ENCODE measurements at regions not wholly inside any gene's neighbourhood (a gene's known extent, or its start where the extent isn't known, plus 50 kb on each side); places are given as distances from the start of the nearest gene placed in this dataset.

DNA sequence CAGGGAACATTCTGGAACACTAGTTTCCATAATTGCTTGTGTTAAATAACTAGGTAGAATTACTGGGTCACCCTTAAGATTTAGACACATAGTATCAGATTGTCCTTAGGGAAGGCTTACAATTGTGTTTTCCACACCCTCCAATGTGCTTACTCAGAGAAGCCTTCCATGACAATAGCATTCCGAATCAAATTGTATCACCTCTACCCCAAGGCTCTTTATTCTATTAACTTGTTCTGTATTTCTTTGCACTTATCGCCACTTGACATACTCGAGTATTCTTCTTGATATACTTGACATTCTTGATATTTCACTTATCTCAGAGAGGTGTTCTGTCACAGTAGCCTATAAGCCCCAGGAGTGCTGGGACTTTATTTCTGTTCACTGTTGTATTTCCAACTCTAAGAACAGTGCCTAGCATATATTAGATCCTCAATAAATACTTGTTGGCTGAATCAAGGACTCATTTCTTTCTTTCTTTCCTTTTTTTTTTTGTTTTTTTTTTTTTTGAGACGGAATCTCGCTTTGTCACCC lies 238.9 kb upstream of the PDZRN3 start:
- Mint-ChIP-seq H3K36me3 (no peaks in the 10 kb centered on the region), H3K27me3 (no peaks in the 10 kb centered on the region), H3K27ac (no peak overlapping the region), H3K4me3 (no peak overlapping the region), H3K4me1 (no peaks in the 10 kb centered on the region), H3K9me3 (peaks cover 0 to 7% (median 4%) of the 10 kb centered on the region in 11 donors)
- POLR2A ChIA-PET, result no interaction called here
- Histone ChIP-seq H3K36me3 (ENCODE audit: control insufficient read depth in 2 of 3, insufficient read depth in 3 of 3, low read length in 3 of 3) (no peaks in the 10 kb centered on the region), H3K4me3 (ENCODE audit: low read length) (no peak overlapping the region), H3K9me3 (ENCODE audit: control insufficient read depth in 2 of 3, low read length in 3 of 3) (no peaks in the 10 kb centered on the region), H3K27ac (ENCODE audit: low read depth, low read length) (no peak overlapping the region), H3K4me1 (ENCODE audit: control insufficient read depth in 2 of 2, insufficient read depth in 2 of 2, low read length in 2 of 2) (no peaks in the 10 kb centered on the region), H3K27me3 (ENCODE audit: control insufficient read depth in 2 of 2, insufficient read depth in 2 of 2, low read length in 2 of 2) (no peaks in the 10 kb centered on the region)
- ATAC-seq (no peak), DNase-seq (no peak)
- intact Hi-C loops (cut with micrococcal nuclease), result no loop called here
- CTCF ChIA-PET, result no interaction called here

DNA sequence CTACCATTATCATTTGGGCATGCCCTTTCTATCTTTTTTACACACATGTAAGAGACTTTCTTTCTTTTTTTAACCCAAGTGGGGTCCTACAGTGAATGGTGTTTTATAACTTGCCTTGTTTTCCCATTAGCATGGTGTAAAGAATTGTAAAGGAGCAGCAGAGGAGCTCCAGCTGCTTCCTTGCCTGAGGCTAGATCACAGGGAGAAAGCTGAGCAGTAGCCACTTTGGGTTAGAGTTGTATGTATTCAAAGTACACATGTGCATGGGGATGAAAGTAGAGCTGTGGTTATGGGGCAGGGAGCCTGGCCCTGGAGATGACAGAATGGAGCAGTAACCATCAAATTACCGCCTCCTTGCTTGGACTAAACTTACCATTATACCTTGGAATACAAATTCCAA lies 231.1 kb upstream of the PDZRN3 start:
- H3K4me3 Mint-ChIP-seq, result no peak overlapping the region
- ChIA-PET CTCF (no interaction called here), POLR2A (no interaction called here)
- no peaks in the 10 kb centered on the region for H3K27me3 Mint-ChIP-seq
- H3K9me3 ChIP-seq (ENCODE audit: control insufficient read depth in 2 of 3, low read length in 3 of 3), result no peaks in the 10 kb centered on the region
- DNase-seq (no peak), ATAC-seq (no peak)
- H3K36me3 ChIP-seq (ENCODE audit: control insufficient read depth in 2 of 3, insufficient read depth in 3 of 3, low read length in 3 of 3), result no peaks in the 10 kb centered on the region
- no peaks in the 10 kb centered on the region for H3K36me3 Mint-ChIP-seq
- peaks cover 0 to 11% (median 4%) of the 10 kb centered on the region in 11 donors for H3K9me3 Mint-ChIP-seq
- H3K27me3 ChIP-seq (ENCODE audit: control insufficient read depth in 2 of 2, insufficient read depth in 2 of 2, low read length in 2 of 2), result no peaks in the 10 kb centered on the region
- no peaks in the 10 kb centered on the region for H3K4me1 ChIP-seq (ENCODE audit: control insufficient read depth in 2 of 2, insufficient read depth in 2 of 2, low read length in 2 of 2)
- H3K4me3 ChIP-seq (ENCODE audit: low read length), result no peak overlapping the region
- H3K4me1 Mint-ChIP-seq, result no peaks in the 10 kb centered on the region
- no peak overlapping the region for H3K27ac ChIP-seq (ENCODE audit: low read depth, low read length)
- intact Hi-C loops (cut with micrococcal nuclease), result no loop called here
- no peak overlapping the region for H3K27ac Mint-ChIP-seq

DNA sequence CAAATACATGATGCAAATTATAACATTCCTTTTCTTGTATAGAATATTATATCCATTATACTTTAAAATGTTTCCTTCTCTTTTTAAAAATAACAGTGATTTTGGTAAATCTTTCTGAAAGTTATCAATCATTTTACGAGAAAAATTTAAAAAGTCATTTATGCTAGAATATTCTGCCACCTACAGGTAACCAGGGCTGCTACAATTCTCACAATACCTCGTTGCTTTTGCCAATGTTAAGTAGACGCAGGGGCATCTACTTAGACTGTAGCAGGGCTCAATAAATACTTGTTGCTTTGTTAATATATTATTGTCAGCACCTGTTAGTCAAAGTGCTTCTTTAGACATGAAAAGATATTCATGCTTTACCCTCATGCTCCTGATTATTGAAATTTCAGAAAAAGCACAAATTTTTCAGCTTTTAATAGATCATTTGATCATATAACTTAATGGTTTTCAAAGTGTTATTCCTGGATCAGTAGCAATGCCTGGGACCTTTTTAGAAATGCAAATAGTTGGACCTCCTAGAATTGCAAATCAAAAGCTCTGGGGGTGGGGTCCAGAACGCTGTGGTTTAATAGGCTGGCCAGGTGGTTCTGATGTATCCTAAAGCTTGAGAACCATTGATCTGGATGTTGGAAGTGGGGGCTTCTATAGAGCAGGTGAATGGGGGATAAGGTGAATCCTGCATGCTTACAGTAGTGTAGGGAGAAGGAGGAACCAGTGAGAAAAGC lies 223.6 kb upstream of the PDZRN3 start:
- no peaks in the 10 kb centered on the region for H3K4me1 Mint-ChIP-seq
- peaks cover 0 to 4% (median 0%) of the 10 kb centered on the region in 5 donors for H3K36me3 Mint-ChIP-seq
- no peak for ATAC-seq
- no peak overlapping the region for H3K27ac ChIP-seq (ENCODE audit: low read depth, low read length)
- intact Hi-C loops (cut with micrococcal nuclease), result no loop called here
- POLR2A ChIA-PET, result no interaction called here
- H3K27me3 ChIP-seq (ENCODE audit: control insufficient read depth in 2 of 2, insufficient read depth in 2 of 2, low read length in 2 of 2), result no peaks in the 10 kb centered on the region
- no peak overlapping the region for H3K4me3 ChIP-seq (ENCODE audit: low read length)
- no peak for DNase-seq
- H3K9me3 ChIP-seq (ENCODE audit: control insufficient read depth in 2 of 3, low read length in 3 of 3), result no peaks in the 10 kb centered on the region
- CTCF ChIA-PET, result no interaction called here
- no peaks in the 10 kb centered on the region for H3K27me3 Mint-ChIP-seq
- H3K36me3 ChIP-seq (ENCODE audit: control insufficient read depth in 2 of 3, insufficient read depth in 3 of 3, low read length in 3 of 3), result no peaks in the 10 kb centered on the region
- no peak overlapping the region for H3K27ac Mint-ChIP-seq
- no peaks in the 10 kb centered on the region for H3K4me1 ChIP-seq (ENCODE audit: control insufficient read depth in 2 of 2, insufficient read depth in 2 of 2, low read length in 2 of 2)
- peaks cover 0 to 24% (median 5%) of the 10 kb centered on the region in 11 donors for H3K9me3 Mint-ChIP-seq
- H3K4me3 Mint-ChIP-seq, result no peak overlapping the region

DNA sequence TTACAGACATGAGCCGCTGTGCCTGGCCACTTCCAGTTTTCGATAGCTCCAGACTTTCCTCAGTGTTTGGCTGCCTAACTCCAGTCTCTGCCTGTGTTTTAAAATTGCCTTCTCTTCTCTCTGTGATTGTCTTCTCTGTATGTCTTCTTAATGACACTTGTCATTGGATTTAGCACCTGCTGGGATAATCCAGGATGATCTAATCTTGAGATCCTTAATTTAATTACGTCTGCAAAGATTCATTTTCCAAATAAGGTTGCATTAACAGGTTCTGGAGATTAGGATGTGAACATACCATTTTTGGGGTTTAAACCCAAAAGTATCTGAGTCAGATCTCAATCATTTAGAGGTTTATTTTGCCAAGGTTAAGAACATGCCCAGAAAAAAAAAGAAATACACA lies 222.2 kb upstream of the PDZRN3 start:
- no peak for DNase-seq
- Histone ChIP-seq H3K27me3 (ENCODE audit: control insufficient read depth in 2 of 2, insufficient read depth in 2 of 2, low read length in 2 of 2) (no peaks in the 10 kb centered on the region), H3K4me3 (ENCODE audit: low read length) (no peak overlapping the region), H3K9me3 (ENCODE audit: control insufficient read depth in 2 of 3, low read length in 3 of 3) (no peaks in the 10 kb centered on the region), H3K4me1 (ENCODE audit: control insufficient read depth in 2 of 2, insufficient read depth in 2 of 2, low read length in 2 of 2) (no peaks in the 10 kb centered on the region), H3K36me3 (ENCODE audit: control insufficient read depth in 2 of 3, insufficient read depth in 3 of 3, low read length in 3 of 3) (no peaks in the 10 kb centered on the region), H3K27ac (ENCODE audit: low read depth, low read length) (no peak overlapping the region)
- POLR2A ChIA-PET, result no interaction called here
- Mint-ChIP-seq H3K27ac (no peak overlapping the region), H3K9me3 (peaks cover 0 to 24% (median 5%) of the 10 kb centered on the region in 11 donors), H3K36me3 (peaks cover 0 to 4% (median 0%) of the 10 kb centered on the region in 5 donors), H3K4me1 (no peaks in the 10 kb centered on the region), H3K4me3 (no peak overlapping the region), H3K27me3 (no peaks in the 10 kb centered on the region)
- ATAC-seq, result no peak
- intact Hi-C loops (cut with micrococcal nuclease), result no loop called here
- CTCF ChIA-PET, result no interaction called here

GRCh38 chr3:73839032-73839431 lies 214.3 kb upstream of the PDZRN3 start:
- intact Hi-C loops (cut with micrococcal nuclease), result no loop called here
- Histone ChIP-seq H3K9me3 (ENCODE audit: control insufficient read depth in 2 of 3, low read length in 3 of 3) (peaks cover 0 to 17% (median 0%) of the 10 kb centered on the region in 3 experiments), H3K27me3 (ENCODE audit: control insufficient read depth in 2 of 2, insufficient read depth in 2 of 2, low read length in 2 of 2) (no peaks in the 10 kb centered on the region), H3K4me1 (ENCODE audit: control insufficient read depth in 2 of 2, insufficient read depth in 2 of 2, low read length in 2 of 2) (no peaks in the 10 kb centered on the region), H3K4me3 (ENCODE audit: low read length) (no peak overlapping the region), H3K27ac (ENCODE audit: low read depth, low read length) (no peak overlapping the region), H3K36me3 (ENCODE audit: control insufficient read depth in 2 of 3, insufficient read depth in 3 of 3, low read length in 3 of 3) (no peaks in the 10 kb centered on the region)
- no peak for ATAC-seq
- no peaks in the 10 kb centered on the region for H3K4me1 Mint-ChIP-seq
- H3K4me3 Mint-ChIP-seq, result no peak overlapping the region
- ChIA-PET CTCF (no interaction called here), POLR2A (no interaction called here)
- no peak overlapping the region for H3K27ac Mint-ChIP-seq
- no peaks in the 10 kb centered on the region for H3K27me3 Mint-ChIP-seq
- DNase-seq, result no peak
- no peaks in the 10 kb centered on the region for H3K36me3 Mint-ChIP-seq
- peaks cover 0 to 58% (median 10%) of the 10 kb centered on the region in 11 donors for H3K9me3 Mint-ChIP-seq

DNA sequence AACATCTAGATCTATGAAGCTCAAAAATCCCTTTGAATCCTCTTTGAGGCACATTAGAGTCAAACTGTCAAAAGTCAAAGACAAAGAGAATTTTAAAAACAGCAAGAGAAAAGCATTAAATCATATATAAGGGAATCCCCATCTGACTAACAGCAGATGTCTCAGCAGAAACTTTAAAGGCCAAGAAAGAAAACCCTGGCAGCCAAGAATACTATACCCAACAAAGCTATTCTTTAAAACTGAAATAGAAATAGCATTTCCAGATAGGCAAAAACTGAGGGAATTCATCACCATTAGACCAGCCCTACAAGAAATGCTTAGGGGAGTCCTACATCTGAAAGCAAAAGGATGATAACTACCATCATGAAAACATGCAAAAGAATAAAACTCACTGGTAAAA lies 211.2 kb upstream of the PDZRN3 start:
- Histone ChIP-seq H3K4me1 (ENCODE audit: control insufficient read depth in 2 of 2, insufficient read depth in 2 of 2, low read length in 2 of 2) (no peaks in the 10 kb centered on the region), H3K9me3 (ENCODE audit: control insufficient read depth in 2 of 3, low read length in 3 of 3) (peaks cover 0 to 17% (median 0%) of the 10 kb centered on the region in 3 experiments), H3K27ac (ENCODE audit: low read depth, low read length) (no peak overlapping the region), H3K27me3 (ENCODE audit: control insufficient read depth in 2 of 2, insufficient read depth in 2 of 2, low read length in 2 of 2) (no peaks in the 10 kb centered on the region), H3K4me3 (ENCODE audit: low read length) (no peak overlapping the region), H3K36me3 (ENCODE audit: control insufficient read depth in 2 of 3, insufficient read depth in 3 of 3, low read length in 3 of 3) (no peaks in the 10 kb centered on the region)
- ChIA-PET CTCF (no interaction called here), POLR2A (no interaction called here)
- Mint-ChIP-seq H3K36me3 (no peaks in the 10 kb centered on the region), H3K9me3 (peaks cover 0 to 50% (median 13%) of the 10 kb centered on the region in 11 donors), H3K4me3 (no peak overlapping the region), H3K27me3 (no peaks in the 10 kb centered on the region), H3K27ac (no peak overlapping the region), H3K4me1 (no peaks in the 10 kb centered on the region)
- DNase-seq (no peak), ATAC-seq (no peak)
- intact Hi-C loops (cut with micrococcal nuclease), result no loop called here

DNA sequence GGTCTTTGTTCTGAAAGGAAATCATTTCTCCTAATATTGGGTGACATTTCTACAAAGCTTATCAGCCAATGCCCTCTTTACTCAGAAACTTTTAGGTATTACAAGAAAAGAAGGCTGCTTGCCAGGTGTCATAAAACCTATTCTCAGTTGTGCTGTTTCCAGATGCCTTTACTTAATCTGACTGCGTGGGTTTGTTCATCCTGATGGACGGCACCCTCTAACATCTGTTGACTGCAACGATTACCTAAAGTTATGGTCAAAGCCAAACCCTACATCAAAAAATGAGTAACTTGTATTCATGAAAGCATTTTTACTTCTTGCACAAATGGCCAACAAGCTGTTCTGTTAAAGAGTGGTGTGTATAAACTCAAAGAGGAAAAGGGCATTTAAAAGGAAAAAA lies 207.7 kb upstream of the PDZRN3 start:
- no peak for DNase-seq
- ATAC-seq, result no peak
- Mint-ChIP-seq H3K27ac (no peak overlapping the region), H3K9me3 (peaks cover 0 to 33% (median 10%) of the 10 kb centered on the region in 11 donors), H3K36me3 (no peaks in the 10 kb centered on the region), H3K4me1 (no peaks in the 10 kb centered on the region), H3K27me3 (peaks cover 0 to 4% (median 0%) of the 10 kb centered on the region in 5 donors), H3K4me3 (no peak overlapping the region)
- H3K4me1 ChIP-seq (ENCODE audit: control insufficient read depth in 2 of 2, insufficient read depth in 2 of 2, low read length in 2 of 2), result no peaks in the 10 kb centered on the region
- intact Hi-C loops (cut with micrococcal nuclease), result no loop called here
- peaks cover 0 to 17% (median 0%) of the 10 kb centered on the region in 3 experiments for H3K9me3 ChIP-seq (ENCODE audit: control insufficient read depth in 2 of 3, low read length in 3 of 3)
- H3K4me3 ChIP-seq (ENCODE audit: low read length), result no peak overlapping the region
- no peaks in the 10 kb centered on the region for H3K27me3 ChIP-seq (ENCODE audit: control insufficient read depth in 2 of 2, insufficient read depth in 2 of 2, low read length in 2 of 2)
- no peak overlapping the region for H3K27ac ChIP-seq (ENCODE audit: low read depth, low read length)
- POLR2A ChIA-PET, result no interaction called here
- no peaks in the 10 kb centered on the region for H3K36me3 ChIP-seq (ENCODE audit: control insufficient read depth in 2 of 3, insufficient read depth in 3 of 3, low read length in 3 of 3)
- CTCF ChIA-PET, result no interaction called here

Data from naive thymus-derived CD4-positive, alpha-beta T cell (primary cell).